Cardiac fibroblast (primary cell): ENCODE measurements at regions not wholly inside any gene's neighbourhood (a gene's known extent, or its start where the extent isn't known, plus 50 kb on each side); places are given as distances from the start of the nearest gene placed in this dataset.

Experiments
- DNase-seq, 2 donors: peaks; one replicate each; pipeline versions ENCODE4 v3.0.0 to v3.0.0-alpha.2; 2010; ENCODE audit warnings: low read depth in 2 of 2
- H3K4me3 ChIP-seq, 2 donors: replicated peaks in 1 of 2; 1 replicate in 1 of 2; 2 replicates in 1 of 2; pipeline ENCODE4 v1.5.1; 2011; ENCODE audit warnings: low read depth in 2 of 2, low read length in 2 of 2, mild to moderate bottlenecking in 2 of 2, moderate library complexity in 1 of 2
- TF ChIP-seq, protein P1 (sequence below): IDR thresholded peaks from one replicate; pipeline ENCODE4 v1.5.1; 2011; ENCODE audit warnings: low read depth, mild to moderate bottlenecking, low read length, inconsistent platforms

DNA sequence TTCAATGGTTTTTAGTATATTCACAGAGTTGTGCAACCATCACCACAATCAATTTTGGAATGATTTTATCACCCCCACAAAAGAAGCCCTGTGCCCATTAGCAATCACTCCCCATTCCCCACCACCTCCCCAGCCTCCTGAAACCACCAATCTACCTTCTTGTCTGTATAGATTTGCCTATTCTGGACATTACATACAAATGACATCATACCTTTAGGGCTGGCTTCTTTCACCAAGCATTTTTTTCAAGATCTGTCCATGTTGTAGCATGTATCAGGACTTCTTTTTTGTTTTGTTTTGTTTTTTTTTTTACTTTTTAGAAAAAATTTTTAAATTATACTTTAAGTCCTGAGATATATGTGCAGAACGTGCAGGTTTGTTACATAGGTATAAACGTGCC is 108.1 kb downstream of the RTL9 start:
- TF ChIP-seq, protein P1, sequence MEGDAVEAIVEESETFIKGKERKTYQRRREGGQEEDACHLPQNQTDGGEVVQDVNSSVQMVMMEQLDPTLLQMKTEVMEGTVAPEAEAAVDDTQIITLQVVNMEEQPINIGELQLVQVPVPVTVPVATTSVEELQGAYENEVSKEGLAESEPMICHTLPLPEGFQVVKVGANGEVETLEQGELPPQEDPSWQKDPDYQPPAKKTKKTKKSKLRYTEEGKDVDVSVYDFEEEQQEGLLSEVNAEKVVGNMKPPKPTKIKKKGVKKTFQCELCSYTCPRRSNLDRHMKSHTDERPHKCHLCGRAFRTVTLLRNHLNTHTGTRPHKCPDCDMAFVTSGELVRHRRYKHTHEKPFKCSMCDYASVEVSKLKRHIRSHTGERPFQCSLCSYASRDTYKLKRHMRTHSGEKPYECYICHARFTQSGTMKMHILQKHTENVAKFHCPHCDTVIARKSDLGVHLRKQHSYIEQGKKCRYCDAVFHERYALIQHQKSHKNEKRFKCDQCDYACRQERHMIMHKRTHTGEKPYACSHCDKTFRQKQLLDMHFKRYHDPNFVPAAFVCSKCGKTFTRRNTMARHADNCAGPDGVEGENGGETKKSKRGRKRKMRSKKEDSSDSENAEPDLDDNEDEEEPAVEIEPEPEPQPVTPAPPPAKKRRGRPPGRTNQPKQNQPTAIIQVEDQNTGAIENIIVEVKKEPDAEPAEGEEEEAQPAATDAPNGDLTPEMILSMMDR, result no peak
- DNase-seq, result no peak
- H3K4me3 ChIP-seq, result no peak overlapping the region

- no peak for DNase-seq
- H3K4me3 ChIP-seq, result no peak overlapping the region
- TF ChIP-seq, protein P1, result no peak
Observed at GRCh38 chrX:110472265-110472664, 113.6 kb downstream of the RTL9 start.

GRCh38 chrX:110477593-110478228 is 119.1 kb downstream of the RTL9 start:
- TF ChIP-seq, protein P1, result no peak
- DNase-seq, result no peak

GRCh38 chrX:110491846-110492620 is 133.4 kb downstream of the RTL9 start:
- no peak overlapping the region for H3K4me3 ChIP-seq
- no peak for DNase-seq
- TF ChIP-seq, protein P1, result no peak

More at GRCh38 chrX:110477593-110478228, 119.1 kb downstream of the RTL9 start:
- no peak overlapping the region for H3K4me3 ChIP-seq

DNA sequence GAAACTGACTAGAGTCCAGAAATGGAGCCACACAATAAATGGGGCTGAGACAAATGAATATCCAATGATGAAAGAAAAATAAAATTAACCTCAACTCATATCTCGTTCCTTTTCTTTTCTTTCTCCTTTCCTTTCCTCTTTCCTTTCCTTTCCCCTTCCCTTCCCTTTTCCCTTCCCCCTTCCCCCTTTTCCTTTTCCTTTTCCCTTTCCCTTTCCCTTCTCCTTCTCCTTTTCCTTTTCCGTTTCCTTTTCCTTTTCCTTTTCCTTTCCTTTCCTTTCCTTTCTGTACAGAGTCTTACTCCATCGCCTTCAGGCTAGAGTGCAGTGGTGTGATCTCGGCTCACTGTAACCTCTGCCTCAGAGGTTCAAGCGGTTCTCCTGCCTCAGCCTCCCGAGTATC is 146.3 kb downstream of the RTL9 start:
- TF ChIP-seq, protein P1, result no peak
- H3K4me3 ChIP-seq, result no peak overlapping the region
- no peak for DNase-seq

- TF ChIP-seq, protein P1, result no peak
- no peak overlapping the region for H3K4me3 ChIP-seq
- DNase-seq, result peak in 1 of 2 donors; percentile 1
Observed at GRCh38 chrX:110509755-110510532, 151.3 kb downstream of the RTL9 start.
